SK-N-SH (cell line): ENCODE measurements at regions not wholly inside any gene's neighbourhood (a gene's known extent, or its start where the extent isn't known, plus 50 kb on each side); places are given as distances from the start of the nearest gene placed in this dataset.

Experiments used
- CTCF ChIA-PET: fragments of 300-600, 350-600 bp; formaldehyde crosslinking; extraction: SDS; loops from one replicate; lab custom pipeline; 2021; lab: Yijun Ruan, JAX
- POLR2A ChIA-PET: fragments of 350-600 bp; sonication (Branson Sonifier 250); formaldehyde crosslinking; extraction: SDS; loops from one replicate; lab custom pipeline; 2020; ENCODE audit warnings: antibody characterized with exemption, inconsistent platforms; lab: Yijun Ruan, JAX
- DNase-seq: peaks from one replicate; pipeline ENCODE4 v3.0.0; 2012
- H2AFZ ChIP-seq: fragments of 200-600 bp; sonication (generic); 2 replicates; pipeline ENCODE4 v1.8.1; 2016; ENCODE audit warnings: antibody characterized with exemption, mild to moderate bottlenecking, low read depth
- H3F3A ChIP-seq: fragments of 200-600 bp; sonication (generic); replicated peaks from 2 replicates; pipeline ENCODE3; 2016; ENCODE audit warnings: antibody characterized with exemption, mild to moderate bottlenecking; ENCODE audit not compliant: insufficient read depth
- H3K27ac ChIP-seq, 2 experiments: fragments of 200-500 bp in 1 of 2; fragments of 200-600 bp in 1 of 2; sonication (Bioruptor generic) in 1 of 2; sonication (generic), shearing (Covaris generic) in 1 of 2; 2 replicates each; pipeline versions ENCODE4 v1.5.1 to v1.6.1; 2014 to 2016; ENCODE audit warnings: low read depth in 2 of 2, inconsistent platforms in 1 of 2, low read length in 1 of 2, mild to moderate bottlenecking in 1 of 2, mixed read lengths in 1 of 2
- H3K27me3 ChIP-seq: fragments of 200-600 bp; sonication (generic), shearing (Covaris generic); 2 replicates; pipeline ENCODE4 v1.6.1; 2016; ENCODE audit warnings: mixed run types; ENCODE audit not compliant: insufficient read depth
- H3K36me3 ChIP-seq, 2 experiments: fragments of 200-500 bp in 1 of 2; fragments of 200-600 bp in 1 of 2; sonication (Bioruptor generic) in 1 of 2; sonication (generic) in 1 of 2; replicated peaks in 1 of 2; 2 replicates each; pipeline versions ENCODE3 to v1.5.1; 2014 to 2016; ENCODE audit warnings: low read length in 1 of 2, mild to moderate bottlenecking in 1 of 2; ENCODE audit not compliant: insufficient read depth in 2 of 2, control insufficient read depth in 1 of 2
- H3K4me1 ChIP-seq, 2 experiments: fragments of 200-500 bp in 1 of 2; fragments of 200-600 bp in 1 of 2; sonication (Bioruptor generic) in 1 of 2; sonication (generic), shearing (Covaris generic) in 1 of 2; 2 replicates each; pipeline versions ENCODE4 v1.5.1 to v1.6.1; 2014 to 2016; ENCODE audit warnings: low read depth in 1 of 2, low read length in 1 of 2, mixed run types in 1 of 2; ENCODE audit not compliant: insufficient read depth in 2 of 2, control insufficient read depth in 1 of 2
- H3K4me2 ChIP-seq: fragments of 200-600 bp; sonication (generic), shearing (Covaris generic); 2 replicates; pipeline ENCODE4 v1.6.1; 2017; ENCODE audit warnings: mixed run types
- H3K4me3 ChIP-seq, 2 experiments: fragments of 200-500 bp in 1 of 2; fragments of 200-600 bp in 1 of 2; sonication (Bioruptor generic) in 1 of 2; sonication (generic), shearing (Covaris generic) in 1 of 2; 2 replicates each; pipeline versions ENCODE4 v1.5.1 to v1.8.1; 2014 to 2016; ENCODE audit warnings: low read depth in 2 of 2, inconsistent platforms in 1 of 2, low read length in 1 of 2, mild to moderate bottlenecking in 1 of 2, mixed read lengths in 1 of 2, moderate library complexity in 1 of 2
- H3K79me2 ChIP-seq: fragments of 200-600 bp; sonication (generic); 2 replicates; pipeline ENCODE4 v1.8.1; 2017; ENCODE audit warnings: mild to moderate bottlenecking; ENCODE audit not compliant: insufficient read depth
- H3K9ac ChIP-seq: fragments of 200-600 bp; sonication (generic); 2 replicates; pipeline ENCODE4 v1.6.1; 2017; ENCODE audit warnings: mixed run types
- H3K9me2 ChIP-seq: fragments of 200-600 bp; sonication (generic); 2 replicates; pipeline ENCODE4 v1.6.1; 2017; ENCODE audit warnings: mixed run types
- H3K9me3 ChIP-seq: fragments of 200-600 bp; sonication (generic); 2 replicates; pipeline ENCODE4 v1.6.1; 2017; ENCODE audit warnings: mixed run types, mild to moderate bottlenecking, moderate library complexity
- H4K20me1 ChIP-seq: fragments of 200-600 bp; sonication (generic); 2 replicates; pipeline ENCODE4 v1.6.1; 2017; ENCODE audit warnings: mild to moderate bottlenecking, mixed run types; ENCODE audit not compliant: insufficient read depth
- CHD2 ChIP-seq: fragments of 150-350 bp; IDR thresholded peaks from 2 replicates; pipeline ENCODE4 v1.6.1; 2018; ENCODE audit warnings: low read length; ENCODE audit not compliant: partially characterized antibody
- CTCF ChIP-seq: fragments of 200-600 bp; sonication (generic); IDR thresholded peaks from 2 replicates; pipeline ENCODE4 v1.6.1; 2017; ENCODE audit warnings: antibody characterized with exemption, mild to moderate bottlenecking, moderate library complexity
- EP300 ChIP-seq, 2 experiments: IDR thresholded peaks; 2 replicates each; pipeline versions ENCODE4 v1.4.0 to v1.6.1; 2012; ENCODE audit warnings: borderline replicate concordance in 1 of 2, low read depth in 1 of 2, low read length in 1 of 2
- EZH2phosphoT487 ChIP-seq: fragments of 200-600 bp; sonication (generic); IDR thresholded peaks from 2 replicates; pipeline ENCODE4 v1.6.1; 2017; ENCODE audit warnings: low read depth, mixed run types, mild to moderate bottlenecking, antibody characterized with exemption, moderate library complexity, borderline replicate concordance
- FOSL2 ChIP-seq: IDR thresholded peaks from 2 replicates; pipeline ENCODE4 v1.4.0; 2012; ENCODE audit warnings: low read depth, mild to moderate bottlenecking, moderate library complexity, borderline replicate concordance
- FOXM1 ChIP-seq: IDR thresholded peaks from 2 replicates; pipeline ENCODE4 v1.4.0; 2012; ENCODE audit warnings: low read depth, mild to moderate bottlenecking
- GATA2 ChIP-seq: sonication (generic); formaldehyde crosslinking; IDR thresholded peaks from 2 replicates; pipeline ENCODE4 v1.5.0; 2020; ENCODE audit warnings: mild to moderate bottlenecking, missing genetic modification reagents
- IRF3 ChIP-seq: fragments of 150-350 bp; IDR thresholded peaks from 2 replicates; pipeline ENCODE4 v1.6.1; 2016; ENCODE audit warnings: mild to moderate bottlenecking, low read depth, low read length
- MXI1 ChIP-seq: IDR thresholded peaks from 2 replicates; pipeline ENCODE4 v1.6.1; 2012; ENCODE audit warnings: mild to moderate bottlenecking, low read depth, low read length, improper control_type of control experiment
- POLR2AphosphoS5 ChIP-seq: IDR thresholded peaks from 2 replicates; pipeline ENCODE4 v1.6.1; 2012; ENCODE audit warnings: low read depth, low read length
- RAD21 ChIP-seq: IDR thresholded peaks from 2 replicates; pipeline ENCODE4 v1.6.1; 2012; ENCODE audit warnings: mild to moderate bottlenecking, low read length
- SIN3A ChIP-seq: IDR thresholded peaks from 2 replicates; pipeline ENCODE4 v1.6.1; 2012; ENCODE audit warnings: low read depth, mild to moderate bottlenecking, low read length, moderate library complexity, borderline replicate concordance
- SMC3 ChIP-seq: IDR thresholded peaks from 2 replicates; pipeline ENCODE4 v1.6.1; 2012; ENCODE audit warnings: low read depth, low read length, improper control_type of control experiment
- TAF1 ChIP-seq: IDR thresholded peaks from 2 replicates; pipeline ENCODE4 v1.6.1; 2012; ENCODE audit warnings: low read depth, mild to moderate bottlenecking, low read length, moderate library complexity, borderline replicate concordance
- TEAD4 ChIP-seq: IDR thresholded peaks from 2 replicates; pipeline ENCODE4 v1.4.0; 2012; ENCODE audit warnings: mild to moderate bottlenecking, borderline replicate concordance; ENCODE audit not compliant: insufficient read depth
- USF2 ChIP-seq: fragments of 150-350 bp; IDR thresholded peaks from 2 replicates; pipeline ENCODE4 v1.6.1; 2017; ENCODE audit warnings: antibody characterized with exemption, low read length, low read depth, borderline replicate concordance
- WGBS: methylation state at CpG from one replicate; pipeline ENCODE4 v1.1.6; 2017; ENCODE audit warnings: low lambda C conversion rate; 5-methylcytosine and 5-hydroxymethylcytosine counted together

GRCh38 chrX:127306262-127306661, 486.7 kb downstream of the PRR32 start:
- WGBS: 5% methylated on average over 4 of the region's 7 CpGs
- Histone ChIP-seq H3K4me2 (no peak overlapping the region), H3K9me2 (no peaks in the 10 kb centered on the region), H3K4me1 (no peaks in the 10 kb centered on the region), H3K4me3 (no peak overlapping the region), H3K27me3 (no peaks in the 10 kb centered on the region), H4K20me1 (no peaks in the 10 kb centered on the region), H3K36me3 (no peaks in the 10 kb centered on the region), H3K9me3 (no peaks in the 10 kb centered on the region), H2AFZ (no peak overlapping the region), H3F3A (no peaks in the 10 kb centered on the region), H3K9ac (no peak overlapping the region), H3K79me2 (no peaks in the 10 kb centered on the region), H3K27ac (no peak overlapping the region)
- CTCF ChIA-PET: no interaction called here
- POLR2A ChIA-PET: no interaction called here
- no peak for DNase-seq
- TF ChIP-seq POLR2AphosphoS5: no peak
- no peak for TF ChIP-seq RAD21
- TF ChIP-seq EP300 (IDR thresholded peaks at IDR 0.05; ENCODE audit: borderline replicate concordance in 1 of 2, low read depth in 1 of 2, low read length in 1 of 2): no peak
- no peak for TF ChIP-seq EZH2phosphoT487
- TF ChIP-seq GATA2 (CRISPR knock-in tag): no peak
- TF ChIP-seq TEAD4: no peak
- TF ChIP-seq FOSL2: no peak
- no peak for TF ChIP-seq CTCF
- no peak for TF ChIP-seq TAF1
- TF ChIP-seq CHD2: no peak
- no peak for TF ChIP-seq IRF3
- TF ChIP-seq MXI1: no peak
- no peak for TF ChIP-seq FOXM1
- no peak for TF ChIP-seq USF2
- TF ChIP-seq SIN3A: no peak
- TF ChIP-seq SMC3: no peak
